HL-60 (cell line): ENCODE measurements at regions not wholly inside any gene's neighbourhood (a gene's known extent, or its start where the extent isn't known, plus 50 kb on each side); places are given as distances from the start of the nearest gene placed in this dataset.

Experiments used
- CTCF ChIP-seq: IDR thresholded peaks from one replicate; pipeline ENCODE4 v1.5.1; 2011; ENCODE audit warnings: low read length, control low read depth, inconsistent platforms; ENCODE audit not compliant: insufficient read depth
- GABPA ChIP-seq: IDR thresholded peaks from 2 replicates; pipeline ENCODE4 v1.6.1; 2012; ENCODE audit warnings: low read depth
- POLR2AphosphoS5 ChIP-seq: IDR thresholded peaks from 2 replicates; pipeline ENCODE4 v1.6.1; 2012; ENCODE audit warnings: low read depth
- REST ChIP-seq: IDR thresholded peaks from 2 replicates; pipeline ENCODE4 v1.6.1; 2012; ENCODE audit warnings: low read depth; ENCODE audit not compliant: insufficient replicate concordance

- TF ChIP-seq CTCF (no peak), POLR2AphosphoS5 (no peak), GABPA (no peak), REST (no peak)
Observed at GRCh38 chr4:12651876-12652275, 832.3 kb downstream of the RAB28 start.
